ENCODE measurements at regions not wholly inside any gene's neighbourhood (a gene's known extent, or its start where the extent isn't known, plus 50 kb on each side); places are given as distances from the start of the nearest gene placed in this dataset.

- ChIA-PET POLR2A (ENCODE audit: partially characterized antibody) (interaction anchor here (0.7 to 4.6 kb wide), 11 partner anchors 9 to 101 kb away, joined by 3 to 50 read pairs (median 3); partner anchors contain the start of genes SNRPN and SNURF), CTCF (ENCODE audit: partially characterized antibody) (interaction anchor here (0.7 kb wide), 1 partner anchor 42 kb away, joined by 3 read pairs; no protein-coding TSS in a partner anchor)
- H2AFZ ChIP-seq (ENCODE audit: low read length): no peak overlapping the region
- no peaks in the 10 kb centered on the region for H3K36me3 ChIP-seq (ENCODE audit: control insufficient read depth in 2 of 4, insufficient read depth in 4 of 4, low read length in 3 of 4)
- peak overlapping the region; percentile 94 for H2BK120ac ChIP-seq (replicated peaks; ENCODE audit: low read depth, low read length)
- DNase-seq (ENCODE audit: low read depth in 1 of 2, low spot score in 2 of 2) (peak; percentile 88 to 97), FAIRE-seq (peak; percentile 94)
- H3K9ac ChIP-seq (replicated peaks in 1 of 4; ENCODE audit: extremely low read depth in 1 of 4, low read depth in 3 of 4, low read length in 3 of 4): peak overlapping the region in 2 of 4 experiments; percentile 16 to 42; a peak in 3 of 7 replicates
- WGBS, 2 experiments (ENCODE audit: extremely low coverage in 1 of 2, insufficient coverage in 1 of 2, insufficient read length in 1 of 2, insufficient replicate concordance in 2 of 2, low coverage in 1 of 2, low lambda C conversion rate in 2 of 2, missing lambda C conversion rate in 1 of 2): 38 to 100% methylated on average over 3 to 18 of the region's 18 CpGs
- no peak overlapping the region for H4K8ac ChIP-seq (ENCODE audit: extremely low read depth, insufficient read depth, low read length)
- H4K5ac ChIP-seq (ENCODE audit: insufficient read length, low read depth, low read length): peak overlapping the region; percentile 97
- H3K4me3 ChIP-seq (ENCODE audit: extremely low read depth in 1 of 4, insufficient read depth in 2 of 4, low read depth in 3 of 4, low read length in 4 of 4): peak overlapping the region in 3 of 4 experiments; percentile 1 to 57 (median 34); a peak in 5 of 8 replicates
- H3K27ac ChIP-seq (ENCODE audit: low read depth, low read length): peak overlapping the region; percentile 41; the same call in 1 of the 2 replicates
- no peak overlapping the region for H2BK12ac ChIP-seq (ENCODE audit: low read depth, low read length)
- H3K56ac ChIP-seq (replicated peaks; ENCODE audit: insufficient read length, low read depth, low read length): no peak overlapping the region
- H3K18ac ChIP-seq (ENCODE audit: extremely low read depth, low read length): peak overlapping the region; percentile 65; the same call in 1 of the 2 replicates
- peak overlapping the region; percentile 87; the same call in 1 of the 2 replicates for H2BK5ac ChIP-seq (ENCODE audit: low read depth, low read length)
- no peaks in the 10 kb centered on the region for H4K20me1 ChIP-seq (replicated peaks in 1 of 2; ENCODE audit: control insufficient read depth in 1 of 2, insufficient read depth in 2 of 2, low read length in 2 of 2)
- H2BK20ac ChIP-seq (ENCODE audit: low read length): peak overlapping the region; percentile 9; the same call in 1 of the 2 replicates
- no peaks in the 10 kb centered on the region for H3K23me2 ChIP-seq (ENCODE audit: low read depth, low read length)
- H3K23ac ChIP-seq (ENCODE audit: insufficient read length): no peak overlapping the region
- H4K91ac ChIP-seq (replicated peaks; ENCODE audit: insufficient read length, low read length): peak overlapping the region; percentile 36
- H3K9me3 ChIP-seq (ENCODE audit: insufficient read depth in 2 of 2, low read depth in 1 of 2, low read length in 1 of 2): peaks cover 0 to 12% of the 10 kb centered on the region in 2 experiments; a peak in 3 of 4 replicates
- peaks cover 0 to 6% (median 1%) of the 10 kb centered on the region in 4 experiments; a peak in 3 of 7 replicates for H3K4me1 ChIP-seq (replicated peaks in 1 of 4; ENCODE audit: control insufficient read depth in 3 of 4, insufficient read depth in 4 of 4, low read length in 3 of 4)
- H3K79me2 ChIP-seq (ENCODE audit: control insufficient read depth in 1 of 2, insufficient read depth in 2 of 2, low read length in 2 of 2): no peaks in the 10 kb centered on the region
- H3K14ac ChIP-seq (ENCODE audit: insufficient read length): no peak overlapping the region
- no peak overlapping the region for H2BK15ac ChIP-seq (ENCODE audit: low read length)
- H3K4ac ChIP-seq (replicated peaks; ENCODE audit: insufficient read length, low read depth, low read length): no peak overlapping the region
- no peaks in the 10 kb centered on the region for H3K27me3 ChIP-seq (replicated peaks in 1 of 4; ENCODE audit: control insufficient read depth in 3 of 4, extremely low read depth in 1 of 4, insufficient read depth in 3 of 4, low read length in 3 of 4)
- H2AK5ac ChIP-seq (ENCODE audit: low read depth, low read length): no peak overlapping the region
- H3K79me1 ChIP-seq (ENCODE audit: low read depth, low read length): no peaks in the 10 kb centered on the region
- H3K4me2 ChIP-seq (ENCODE audit: insufficient read depth in 1 of 2, low read depth in 2 of 2, low read length in 2 of 2): peak overlapping the region; percentile 59 to 67
- TF ChIP-seq JUN (IDR thresholded peaks at IDR 0.05; ENCODE audit: low read depth, low read length): no peak
- TF ChIP-seq SAP30 (IDR thresholded peaks at IDR 0.05; ENCODE audit: insufficient read depth, insufficient replicate concordance, low read length): no peak
- TF ChIP-seq EP300 (IDR thresholded peaks at IDR 0.05; ENCODE audit: borderline replicate concordance in 1 of 2, low read depth in 2 of 2, low read length in 2 of 2): peak in 1 of 2 experiments; percentile 37; a peak in 1 of 3 replicates
- no peak for TF ChIP-seq YY1 (IDR thresholded peaks at IDR 0.05; ENCODE audit: low read depth, low read length)
- no peak for TF ChIP-seq TAF7 (optimal IDR thresholded peaks at IDR 0.05; ENCODE audit: borderline replicate concordance, low read depth, low read length)
- TF ChIP-seq GABPA (IDR thresholded peaks at IDR 0.05; ENCODE audit: borderline replicate concordance, insufficient read depth, low read length): no peak
These were observed 98.1 kb upstream of the SNRPN start for GRCh38 chr15:24856397-24857390.
